DOHH2 (cell line): ENCODE measurements at regions not wholly inside any gene's neighbourhood (a gene's known extent, or its start where the extent isn't known, plus 50 kb on each side); places are given as distances from the start of the nearest gene placed in this dataset.

Experiments
- H3F3A ChIP-seq: fragments of 200-600 bp; sonication (generic), shearing (Covaris generic); 2 replicates; pipeline ENCODE4 v1.6.0; 2016; ENCODE audit warnings: antibody characterized with exemption, mild to moderate bottlenecking; ENCODE audit not compliant: control insufficient read depth, insufficient read depth
- H3K27ac ChIP-seq: fragments of 200-600 bp; sonication (generic); 2 replicates; pipeline ENCODE4 v1.5.1; 2014; ENCODE audit warnings: low read depth, mild to moderate bottlenecking, low read length, moderate library complexity
- H3K27me3 ChIP-seq: fragments of 200-600 bp; sonication (generic); 2 replicates; pipeline ENCODE4 v1.6.1; 2014; ENCODE audit warnings: mild to moderate bottlenecking, low read length, mixed read lengths; ENCODE audit not compliant: control insufficient read depth
- H3K36me3 ChIP-seq: fragments of 200-600 bp; sonication (generic); 2 replicates; pipeline ENCODE4 v1.6.1; 2014; ENCODE audit warnings: mild to moderate bottlenecking, low read length, moderate library complexity, mixed read lengths; ENCODE audit not compliant: control insufficient read depth
- H3K4me1 ChIP-seq: fragments of 200-600 bp; sonication (generic); 2 replicates; pipeline ENCODE4 v1.6.1; 2014; ENCODE audit warnings: mild to moderate bottlenecking, low read length, mixed read lengths; ENCODE audit not compliant: control insufficient read depth
- H3K4me2 ChIP-seq: fragments of 200-600 bp; sonication (generic); 2 replicates; pipeline ENCODE4 v1.6.0; 2014; ENCODE audit warnings: mild to moderate bottlenecking, low read length, moderate library complexity
- H3K4me3 ChIP-seq: fragments of 200-600 bp; sonication (generic); 2 replicates; pipeline ENCODE4 v1.5.1; 2014; ENCODE audit warnings: mild to moderate bottlenecking, low read length, mixed read lengths
- H3K79me2 ChIP-seq: fragments of 200-600 bp; sonication (generic); 2 replicates; pipeline ENCODE4 v1.6.1; 2014; ENCODE audit warnings: mild to moderate bottlenecking, low read length, mixed read lengths; ENCODE audit not compliant: control insufficient read depth
- H3K9me2 ChIP-seq: fragments of 200-600 bp; sonication (generic); replicated peaks from 2 replicates; pipeline ENCODE4 v1.6.1; 2014; ENCODE audit warnings: mild to moderate bottlenecking, low read length, mixed read lengths; ENCODE audit not compliant: control insufficient read depth
- H3K9me3 ChIP-seq: fragments of 200-600 bp; sonication (generic); 2 replicates; pipeline ENCODE4 v1.6.1; 2014; ENCODE audit warnings: antibody characterized with exemption, low read length, mixed read lengths; ENCODE audit not compliant: control insufficient read depth, insufficient read depth
- H4K20me1 ChIP-seq: fragments of 200-600 bp; sonication (generic); 2 replicates; pipeline ENCODE4 v1.6.0; 2014; ENCODE audit warnings: low read depth, mild to moderate bottlenecking, antibody characterized with exemption, low read length, moderate library complexity; ENCODE audit not compliant: control insufficient read depth, insufficient read depth
- EZH2phosphoT487 ChIP-seq: fragments of 200-600 bp; sonication (generic); IDR thresholded peaks from 2 replicates; pipeline ENCODE4 v1.6.1; 2017; ENCODE audit warnings: borderline replicate concordance, mild to moderate bottlenecking, antibody characterized with exemption, low read length, moderate library complexity, mixed read lengths
- TF ChIP-seq, protein P1 (sequence below): fragments of 200-600 bp; sonication (generic); IDR thresholded peaks from one replicate; pipeline ENCODE4 v1.5.1; 2014; ENCODE audit warnings: antibody characterized with exemption, mild to moderate bottlenecking, low read depth, low read length; ENCODE audit not compliant: poor library complexity, severe bottlenecking

DNA sequence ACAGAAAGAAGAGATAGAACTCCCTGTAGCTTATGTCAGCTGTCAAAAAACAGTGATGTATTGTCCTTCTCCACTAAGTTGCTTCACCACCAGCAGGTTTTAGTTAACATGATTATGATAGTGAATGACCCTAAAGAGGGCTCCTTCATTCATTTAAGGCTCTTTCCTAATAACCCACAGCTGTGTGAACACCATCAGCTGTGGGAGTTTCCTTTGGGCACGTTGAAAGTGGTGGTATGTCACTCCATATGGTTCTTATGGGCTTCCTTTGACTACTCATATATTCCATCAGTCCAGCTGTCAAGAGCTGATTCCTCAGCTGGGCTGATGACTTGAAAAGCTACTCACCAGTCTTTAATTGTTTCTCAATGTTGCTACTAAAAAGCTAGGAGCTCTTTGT lies 210.3 kb downstream of the UBE2E3 start:
- H3K4me1 ChIP-seq: no peaks in the 10 kb centered on the region
- no peaks in the 10 kb centered on the region for H3K27me3 ChIP-seq
- no peaks in the 10 kb centered on the region for H3K9me3 ChIP-seq
- TF ChIP-seq, protein P1, sequence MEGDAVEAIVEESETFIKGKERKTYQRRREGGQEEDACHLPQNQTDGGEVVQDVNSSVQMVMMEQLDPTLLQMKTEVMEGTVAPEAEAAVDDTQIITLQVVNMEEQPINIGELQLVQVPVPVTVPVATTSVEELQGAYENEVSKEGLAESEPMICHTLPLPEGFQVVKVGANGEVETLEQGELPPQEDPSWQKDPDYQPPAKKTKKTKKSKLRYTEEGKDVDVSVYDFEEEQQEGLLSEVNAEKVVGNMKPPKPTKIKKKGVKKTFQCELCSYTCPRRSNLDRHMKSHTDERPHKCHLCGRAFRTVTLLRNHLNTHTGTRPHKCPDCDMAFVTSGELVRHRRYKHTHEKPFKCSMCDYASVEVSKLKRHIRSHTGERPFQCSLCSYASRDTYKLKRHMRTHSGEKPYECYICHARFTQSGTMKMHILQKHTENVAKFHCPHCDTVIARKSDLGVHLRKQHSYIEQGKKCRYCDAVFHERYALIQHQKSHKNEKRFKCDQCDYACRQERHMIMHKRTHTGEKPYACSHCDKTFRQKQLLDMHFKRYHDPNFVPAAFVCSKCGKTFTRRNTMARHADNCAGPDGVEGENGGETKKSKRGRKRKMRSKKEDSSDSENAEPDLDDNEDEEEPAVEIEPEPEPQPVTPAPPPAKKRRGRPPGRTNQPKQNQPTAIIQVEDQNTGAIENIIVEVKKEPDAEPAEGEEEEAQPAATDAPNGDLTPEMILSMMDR: no peak
- no peak for TF ChIP-seq EZH2phosphoT487
- no peak overlapping the region for H3K4me2 ChIP-seq
- H3K9me2 ChIP-seq: no peaks in the 10 kb centered on the region
- H3K27ac ChIP-seq: no peak overlapping the region
- H3K4me3 ChIP-seq: no peak overlapping the region
- H3K36me3 ChIP-seq: no peaks in the 10 kb centered on the region
- H3K79me2 ChIP-seq: no peaks in the 10 kb centered on the region
- no peaks in the 10 kb centered on the region for H3F3A ChIP-seq
- no peaks in the 10 kb centered on the region for H4K20me1 ChIP-seq

DNA sequence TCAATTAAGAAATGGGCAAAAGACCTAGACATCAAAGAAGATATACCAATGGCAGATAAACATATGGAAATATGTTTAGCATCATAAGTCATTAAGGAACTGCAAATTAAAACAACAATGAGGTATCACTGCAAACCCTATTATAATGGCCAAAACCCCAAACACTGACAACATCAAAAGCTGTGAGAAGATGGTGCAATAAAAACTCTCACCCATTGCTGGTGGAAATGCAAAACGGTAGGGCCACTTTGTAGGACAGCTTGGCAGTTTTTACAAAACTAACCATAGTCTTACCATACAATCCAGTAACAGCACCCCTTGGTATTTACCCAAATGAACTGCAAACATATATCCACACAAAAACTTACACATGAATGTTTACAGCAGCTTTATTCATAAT lies 213.1 kb downstream of the UBE2E3 start:
- no peaks in the 10 kb centered on the region for H3F3A ChIP-seq

DNA sequence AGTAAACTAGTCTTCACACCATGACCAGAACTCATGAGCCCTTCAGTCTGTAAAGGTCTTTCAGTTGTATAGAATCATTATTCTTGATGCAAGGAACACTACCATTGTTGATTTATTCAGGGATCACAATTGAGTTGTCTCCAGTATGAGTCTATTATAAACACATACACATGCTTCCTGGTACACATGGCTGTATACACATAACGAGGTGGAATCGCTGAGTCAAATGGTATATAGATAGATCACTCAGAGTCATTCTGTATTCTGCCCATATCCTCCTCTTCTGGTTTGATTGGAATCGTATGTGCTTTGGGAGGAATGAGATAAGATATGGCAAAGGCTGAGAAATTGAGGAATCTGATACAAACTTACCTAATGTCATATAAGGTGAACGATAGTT lies 216.0 kb downstream of the UBE2E3 start:
- H3K4me1 ChIP-seq: peaks cover 6% of the 10 kb centered on the region
- no peaks in the 10 kb centered on the region for H3K79me2 ChIP-seq
- H3K4me3 ChIP-seq: no peak overlapping the region
- no peak overlapping the region for H3K4me2 ChIP-seq
- H3K9me3 ChIP-seq: no peaks in the 10 kb centered on the region
- H4K20me1 ChIP-seq: no peaks in the 10 kb centered on the region
- H3K27me3 ChIP-seq: no peaks in the 10 kb centered on the region
- H3F3A ChIP-seq: no peaks in the 10 kb centered on the region
- TF ChIP-seq, protein P1: no peak
- no peak for TF ChIP-seq EZH2phosphoT487
- H3K27ac ChIP-seq: no peak overlapping the region
- H3K9me2 ChIP-seq: no peaks in the 10 kb centered on the region
- H3K36me3 ChIP-seq: no peaks in the 10 kb centered on the region

More for the DNA sequence above, 213.1 kb downstream of the UBE2E3 start:
- Histone ChIP-seq H3K27ac (no peak overlapping the region), H3K27me3 (no peaks in the 10 kb centered on the region), H3K4me2 (no peak overlapping the region), H4K20me1 (no peaks in the 10 kb centered on the region), H3K4me1 (peaks cover 6% of the 10 kb centered on the region), H3K9me3 (no peaks in the 10 kb centered on the region), H3K9me2 (no peaks in the 10 kb centered on the region), H3K4me3 (no peak overlapping the region), H3K36me3 (no peaks in the 10 kb centered on the region), H3K79me2 (no peaks in the 10 kb centered on the region)
- no peak for TF ChIP-seq EZH2phosphoT487
- TF ChIP-seq, protein P1: no peak
